ENCODE measurements at regions not wholly inside any gene's neighbourhood (a gene's known extent, or its start where the extent isn't known, plus 50 kb on each side); places are given as distances from the start of the nearest gene placed in this dataset.

GRCh38 chr4:138655286-138655685 is 360.3 kb upstream of the NOCT start:
- no peak for DNase-seq (ENCODE audit: insufficient read length, low spot score)
- TF ChIP-seq POLR2A (IDR thresholded peaks at IDR 0.05; ENCODE audit: low read depth, low read length) = no peak
- FAIRE-seq = no peak

DNA sequence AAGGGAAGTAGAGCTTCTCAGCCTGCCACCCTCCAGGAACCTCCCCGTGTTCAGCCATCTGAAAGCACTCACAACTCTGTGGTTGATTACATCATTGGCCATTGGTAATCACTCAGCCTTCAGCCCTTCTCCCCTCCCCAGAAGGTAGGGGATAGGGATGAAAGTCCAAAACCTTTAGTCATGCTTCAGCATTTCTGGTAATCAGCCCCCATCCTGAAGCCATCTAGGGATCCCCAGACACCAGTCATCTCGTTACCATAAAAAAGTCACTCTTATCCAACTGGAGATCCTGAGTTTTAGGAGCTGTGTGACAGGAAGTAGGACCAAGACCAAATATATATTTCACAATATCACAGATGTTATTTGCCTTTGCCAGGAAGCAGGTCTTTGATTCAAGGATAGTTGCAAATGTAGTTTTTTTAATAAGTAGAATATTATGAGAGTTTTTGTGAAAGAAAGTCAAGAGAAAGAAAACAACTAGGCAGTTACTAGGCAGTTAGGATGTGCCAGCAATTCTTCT is 364.6 kb upstream of the NOCT start:
- FAIRE-seq = peak; percentile 83
- peak; percentile 23 for DNase-seq (ENCODE audit: insufficient read length, low spot score)
- no peak for TF ChIP-seq POLR2A (IDR thresholded peaks at IDR 0.05; ENCODE audit: low read depth, low read length)

DNA sequence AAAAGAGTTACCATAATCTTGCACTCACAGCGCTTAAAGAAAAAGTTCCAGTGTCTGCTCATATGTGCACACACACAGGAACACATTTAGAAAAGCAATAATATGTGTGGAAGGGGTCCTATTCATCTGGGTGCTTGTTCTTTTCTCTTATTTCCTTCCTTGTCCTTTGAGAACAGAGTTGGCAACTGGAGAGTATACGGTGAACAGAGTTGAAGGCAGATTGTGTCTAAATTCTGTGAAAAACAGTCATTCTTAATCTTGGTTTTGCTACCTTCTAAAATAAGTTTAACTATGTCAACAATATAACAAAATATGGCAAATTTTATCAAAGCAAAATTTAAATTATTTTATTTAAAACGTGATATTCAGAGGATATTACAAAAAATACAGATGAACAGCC is 365.1 kb upstream of the NOCT start:
- FAIRE-seq (no peak), DNase-seq (ENCODE audit: insufficient read length, low spot score) (no peak)
- TF ChIP-seq POLR2A (IDR thresholded peaks at IDR 0.05; ENCODE audit: low read depth, low read length) = no peak

GRCh38 chr4:138647433-138647832 is 368.1 kb upstream of the NOCT start:
- FAIRE-seq = no peak
- no peak for TF ChIP-seq POLR2A (IDR thresholded peaks at IDR 0.05; ENCODE audit: low read depth, low read length)
- no peak for DNase-seq (ENCODE audit: insufficient read length, low spot score)

GRCh38 chr4:138646383-138646782 is 369.2 kb upstream of the NOCT start:
- no peak for TF ChIP-seq POLR2A (IDR thresholded peaks at IDR 0.05; ENCODE audit: low read depth, low read length)
- DNase-seq (ENCODE audit: insufficient read length, low spot score) (no peak), FAIRE-seq (no peak)

- DNase-seq (ENCODE audit: insufficient read length, low spot score) (no peak), FAIRE-seq (no peak)
- no peak for TF ChIP-seq POLR2A (IDR thresholded peaks at IDR 0.05; ENCODE audit: low read depth, low read length)
Observed at GRCh38 chr4:138645289-138645688, 370.3 kb upstream of the NOCT start.

GRCh38 chr4:138644322-138644721 is 371.3 kb upstream of the NOCT start:
- no peak for TF ChIP-seq POLR2A (IDR thresholded peaks at IDR 0.05; ENCODE audit: low read depth, low read length)
- no peak for DNase-seq (ENCODE audit: insufficient read length, low spot score)
- FAIRE-seq = no peak

DNA sequence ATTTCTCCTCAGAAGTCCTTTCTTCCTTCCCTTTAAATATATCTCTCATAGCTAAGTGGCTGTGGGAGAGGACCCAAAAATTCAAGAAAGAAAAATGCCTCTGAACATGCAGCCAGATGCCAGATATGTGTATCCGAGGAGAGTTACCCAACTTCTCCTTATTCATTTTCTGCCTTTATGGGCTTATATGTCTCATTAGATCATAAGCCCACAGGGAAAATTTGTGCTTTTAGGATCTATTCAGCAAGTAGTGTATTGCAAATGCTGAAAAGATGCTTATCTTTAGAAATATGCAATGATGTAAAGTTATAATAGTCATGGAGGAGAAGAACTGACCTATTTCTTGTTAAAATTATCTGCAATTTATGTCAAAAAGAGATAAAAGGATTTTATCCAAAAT is 371.8 kb upstream of the NOCT start:
- TF ChIP-seq POLR2A (IDR thresholded peaks at IDR 0.05; ENCODE audit: low read depth, low read length) = no peak
- DNase-seq (ENCODE audit: insufficient read length, low spot score) (no peak), FAIRE-seq (no peak)

DNA sequence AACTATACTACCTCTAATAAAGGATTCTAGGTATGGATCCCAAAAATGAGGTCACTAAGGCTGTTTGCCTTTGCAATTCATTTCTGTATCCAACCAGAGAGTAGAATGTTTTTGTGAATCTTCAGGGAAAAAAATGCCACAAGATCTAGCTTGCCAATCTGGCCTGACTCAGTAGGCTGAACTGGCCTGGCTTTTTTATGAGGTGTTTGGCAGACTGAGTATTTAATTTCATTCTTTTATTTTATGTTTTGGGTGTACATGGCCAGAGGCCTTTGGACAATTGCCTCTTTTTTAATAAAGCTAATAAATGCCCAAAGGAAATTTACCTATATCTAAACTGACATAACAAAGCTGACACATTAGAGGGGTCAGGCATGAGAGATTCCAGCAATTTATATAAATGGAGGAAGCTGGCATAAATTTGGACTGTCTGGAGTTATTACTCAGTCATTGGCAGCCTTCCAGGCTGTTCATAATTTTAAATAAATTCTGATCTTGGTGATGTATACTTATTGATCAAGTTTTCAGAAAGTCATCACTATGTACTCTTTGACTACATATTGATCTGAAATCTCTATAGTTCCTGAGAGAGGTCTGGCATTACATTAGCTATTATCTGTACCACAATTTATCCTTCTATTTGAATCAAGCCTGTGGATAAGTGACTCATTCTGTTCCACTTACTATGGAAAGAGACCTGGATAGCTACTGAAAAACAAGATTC is 376.4 kb upstream of the NOCT start:
- DNase-seq (ENCODE audit: insufficient read length, low spot score) (no peak), FAIRE-seq (no peak)
- no peak for TF ChIP-seq POLR2A (IDR thresholded peaks at IDR 0.05; ENCODE audit: low read depth, low read length)

- TF ChIP-seq POLR2A (IDR thresholded peaks at IDR 0.05; ENCODE audit: low read depth, low read length) = no peak
- FAIRE-seq (no peak), DNase-seq (ENCODE audit: insufficient read length, low spot score) (no peak)
Observed at GRCh38 chr4:138636781-138637180, 378.8 kb upstream of the NOCT start.

DNA sequence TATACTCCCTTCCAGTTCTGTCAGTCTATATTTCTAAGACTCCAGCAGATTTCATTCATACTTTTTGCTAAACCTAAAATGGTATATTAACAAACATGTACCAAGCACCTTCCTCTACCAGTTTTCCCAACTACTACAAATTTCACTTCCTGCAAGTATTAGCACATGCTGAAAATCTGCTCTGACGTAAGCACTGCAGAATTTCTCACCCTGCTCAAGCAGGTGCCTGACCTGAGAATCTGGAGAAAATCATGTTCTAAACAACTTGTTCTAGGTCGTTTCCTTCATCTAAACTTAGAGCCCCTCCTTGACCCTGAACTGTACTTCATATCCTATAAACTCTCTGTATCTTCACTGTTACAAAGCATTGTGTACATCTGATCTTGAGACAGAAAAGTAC is 380.7 kb upstream of the NOCT start:
- TF ChIP-seq POLR2A (IDR thresholded peaks at IDR 0.05; ENCODE audit: low read depth, low read length) = no peak
- FAIRE-seq = no peak
- DNase-seq (ENCODE audit: insufficient read length, low spot score) = no peak

DNA sequence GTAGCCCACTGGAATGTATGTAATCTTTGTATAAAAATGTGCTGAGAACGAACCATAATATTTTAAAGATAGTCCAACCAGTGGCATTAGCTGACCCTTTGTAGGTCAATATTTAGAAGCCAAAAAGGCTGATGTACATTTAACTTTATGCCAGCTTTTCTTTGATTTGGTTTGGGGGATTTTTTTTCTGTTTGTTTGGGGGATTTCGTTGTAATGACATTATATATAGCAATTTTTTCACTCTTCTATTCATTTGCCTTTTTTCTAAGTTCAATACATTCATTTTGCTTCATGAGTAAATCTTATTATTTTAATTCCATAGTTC is 382.0 kb upstream of the NOCT start:
- DNase-seq (ENCODE audit: insufficient read length, low spot score) (no peak), FAIRE-seq (no peak)
- no peak for TF ChIP-seq POLR2A (IDR thresholded peaks at IDR 0.05; ENCODE audit: low read depth, low read length)

GRCh38 chr4:138632856-138633579 is 382.6 kb upstream of the NOCT start:
- FAIRE-seq (no peak), DNase-seq (ENCODE audit: insufficient read length, low spot score) (no peak)
- TF ChIP-seq POLR2A (IDR thresholded peaks at IDR 0.05; ENCODE audit: low read depth, low read length) = no peak

GRCh38 chr4:138630666-138631065 is 384.9 kb upstream of the NOCT start:
- no peak for DNase-seq (ENCODE audit: insufficient read length, low spot score)
- no peak for FAIRE-seq

DNA sequence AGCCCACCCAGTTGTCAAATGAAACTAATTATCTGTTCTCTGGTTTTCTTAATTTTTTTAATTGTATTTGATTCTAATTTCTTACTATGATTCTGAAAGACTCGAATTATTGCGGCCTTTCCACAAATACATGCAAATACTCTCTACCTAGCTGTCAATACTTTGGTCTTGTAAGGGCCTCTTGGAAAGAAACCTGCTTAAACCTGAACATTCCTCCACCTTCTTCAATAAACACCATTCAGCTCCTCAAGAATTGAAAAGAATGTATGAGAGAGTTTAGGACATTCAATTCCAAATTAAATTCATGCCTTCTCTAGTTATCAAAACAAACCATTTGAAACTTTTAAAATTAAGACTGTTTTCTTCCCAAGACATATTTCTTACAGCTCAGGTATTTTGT is 385.9 kb upstream of the NOCT start:
- TF ChIP-seq POLR2A (IDR thresholded peaks at IDR 0.05; ENCODE audit: low read depth, low read length) = no peak
- DNase-seq (ENCODE audit: insufficient read length, low spot score) (no peak), FAIRE-seq (no peak)

More at GRCh38 chr4:138630666-138631065, 384.9 kb upstream of the NOCT start:
- TF ChIP-seq POLR2A (IDR thresholded peaks at IDR 0.05; ENCODE audit: low read depth, low read length) = no peak

Data from H54 (cell line).